SKM-1 treated with dmso at 0.1 percent for 144 hours (cell line): ENCODE measurements at regions not wholly inside any gene's neighbourhood (a gene's known extent, or its start where the extent isn't known, plus 50 kb on each side); places are given as distances from the start of the nearest gene placed in this dataset.
A peak's percentile ranks its signal among the peaks of the same experiment; 100 is the strongest.
"Not testable (repeated sequence)": the region's sequence is repeated elsewhere in the genome, so short reads cannot be mapped to it uniquely, and the experiment has no call there.

Experiments
- DNase-seq: peaks from one replicate; lab custom pipeline; 2025; ENCODE audit not compliant: unreplicated experiment; lab: John Stamatoyannopoulos, UW

GRCh38 chr2:222351035-222351434, 52.2 kb upstream of the PAX3 start:
- DNase-seq = no peak

GRCh38 chr2:222352981-222353380, 54.2 kb upstream of the PAX3 start:
- no peak for DNase-seq

GRCh38 chr2:222353993-222354392, 55.2 kb upstream of the PAX3 start:
- no peak for DNase-seq

- DNase-seq = no peak
Observed at GRCh38 chr2:222355860-222356259, 57.1 kb upstream of the PAX3 start.

GRCh38 chr2:222357930-222358329, 59.1 kb upstream of the PAX3 start:
- DNase-seq = no peak

GRCh38 chr2:222358876-222359275, 60.1 kb upstream of the PAX3 start:
- peak; percentile 86 for DNase-seq

- peak; percentile 4 for DNase-seq
Observed at GRCh38 chr2:222360146-222360545, 61.3 kb upstream of the PAX3 start.

- no peak for DNase-seq
Observed at GRCh38 chr2:222360997-222361396, 62.2 kb upstream of the PAX3 start.

GRCh38 chr2:222361787-222362186, 62.6 kb upstream of the SGPP2 start:
- no peak for DNase-seq

- no peak for DNase-seq
Observed at GRCh38 chr2:222362336-222362735, 62.0 kb upstream of the SGPP2 start.

- no peak for DNase-seq
Observed at GRCh38 chr2:222364285-222364895, 60.0 kb upstream of the SGPP2 start.

GRCh38 chr2:222368280-222368679, 56.1 kb upstream of the SGPP2 start:
- not testable (repeated sequence) for DNase-seq

- DNase-seq = no peak
Observed at GRCh38 chr2:222372993-222373392, 51.4 kb upstream of the SGPP2 start.
